Stimulated activated naive CD8-positive, alpha-beta T cell treated with anti-CD3 and anti-CD28 coated beads, Interleukin-15, amount 100 ng/mL, for 72 hours (primary cell): ENCODE measurements at regions not wholly inside any gene's neighbourhood (a gene's known extent, or its start where the extent isn't known, plus 50 kb on each side); places are given as distances from the start of the nearest gene placed in this dataset.

Experiments used
- ATAC-seq: fragments of 150-1000 bp; cut with Tn5 transposase; 2 replicates; pipeline ENCODE4 v1.10.0; 2021; ENCODE audit warnings: mild to moderate bottlenecking, moderate library complexity
- DNase-seq, 2 donors: peaks; one replicate each; pipeline ENCODE4 v3.0.0; 2021 to 2022
- H3K27ac Mint-ChIP-seq, 2 donors: one replicate each; pipeline ENCODE4 v1.8.0; 2022; ENCODE audit warnings: mild to moderate bottlenecking in 2 of 2, mixed read lengths in 2 of 2, moderate library complexity in 2 of 2
- H3K27me3 Mint-ChIP-seq: one replicate; pipeline ENCODE4 v1.8.0; 2022; ENCODE audit warnings: mixed read lengths
- H3K4me1 Mint-ChIP-seq: one replicate; pipeline ENCODE4 v1.8.0; 2022; ENCODE audit warnings: mild to moderate bottlenecking, mixed read lengths
- H3K4me3 Mint-ChIP-seq, 2 donors: one replicate each; pipeline ENCODE4 v1.8.0; 2022; ENCODE audit warnings: mild to moderate bottlenecking in 2 of 2, mixed read lengths in 2 of 2, moderate library complexity in 1 of 2
- H3K9me3 Mint-ChIP-seq, 2 donors: one replicate each; pipeline ENCODE4 v1.8.0; 2022; ENCODE audit warnings: mixed read lengths in 2 of 2

- Mint-ChIP-seq H3K4me3 (no peak overlapping the region), H3K9me3 (no peaks in the 10 kb centered on the region), H3K27me3 (no peaks in the 10 kb centered on the region), H3K27ac (no peak overlapping the region), H3K4me1 (no peaks in the 10 kb centered on the region)
- ATAC-seq (no peak), DNase-seq (no peak)
Measured at GRCh38 chr2:215190588-215190987, 52.2 kb upstream of the ABCA12 start.

GRCh38 chr2:215189393-215189792, 51.0 kb upstream of the ABCA12 start:
- no peaks in the 10 kb centered on the region for H3K27me3 Mint-ChIP-seq
- no peaks in the 10 kb centered on the region for H3K4me1 Mint-ChIP-seq
- DNase-seq (no peak), ATAC-seq (no peak)
- no peak overlapping the region for H3K27ac Mint-ChIP-seq
- H3K4me3 Mint-ChIP-seq = no peak overlapping the region
- no peaks in the 10 kb centered on the region for H3K9me3 Mint-ChIP-seq
